Stimulated activated effector memory CD8-positive, alpha-beta T cell treated with anti-CD3 and anti-CD28 coated beads, Interleukin-12 subunit alpha, Interleukin-12 subunit beta, amount 100 ng/mL, for 72 hours (primary cell): ENCODE measurements at regions not wholly inside any gene's neighbourhood (a gene's known extent, or its start where the extent isn't known, plus 50 kb on each side); places are given as distances from the start of the nearest gene placed in this dataset.
A peak's percentile ranks its signal among the peaks of the same experiment; 100 is the strongest.
"Not testable (repeated sequence)": the region's sequence is repeated elsewhere in the genome, so short reads cannot be mapped to it uniquely, and the experiment has no call there.

Experiments used
- ATAC-seq: fragments of 150-1000 bp; cut with Tn5 transposase; 2 replicates; pipeline ENCODE4 v1.10.0; 2021
- DNase-seq, 2 donors: peaks; one replicate each; pipeline ENCODE4 v3.0.0; 2021 to 2022; ENCODE audit warnings: low spot score in 2 of 2
- H3K27ac Mint-ChIP-seq: one replicate; pipeline ENCODE4 v1.8.0; 2022; ENCODE audit warnings: mild to moderate bottlenecking, mixed read lengths
- H3K36me3 Mint-ChIP-seq: one replicate; pipeline ENCODE4 v1.8.0; 2022; ENCODE audit warnings: mild to moderate bottlenecking, mixed read lengths
- H3K4me1 Mint-ChIP-seq: one replicate; pipeline ENCODE4 v1.8.0; 2022; ENCODE audit warnings: mixed read lengths
- H3K4me3 Mint-ChIP-seq: one replicate; pipeline ENCODE4 v1.8.0; 2022; ENCODE audit warnings: mild to moderate bottlenecking, mixed read lengths
- H3K9me3 Mint-ChIP-seq: one replicate; pipeline ENCODE4 v1.8.0; 2022; ENCODE audit warnings: mixed read lengths

- DNase-seq, H3K36me3 Mint-ChIP-seq, H3K4me3 Mint-ChIP-seq, ATAC-seq, H3K9me3 Mint-ChIP-seq, H3K4me1 Mint-ChIP-seq, H3K27ac Mint-ChIP-seq: not testable (repeated sequence)
These were observed 75.1 kb downstream of the KBTBD2 start for GRCh38 chr7:32816409-32816948.

GRCh38 chr7:32814779-32815178 is 76.8 kb downstream of the KBTBD2 start:
- H3K4me3 Mint-ChIP-seq, H3K36me3 Mint-ChIP-seq, H3K9me3 Mint-ChIP-seq, H3K4me1 Mint-ChIP-seq, ATAC-seq, DNase-seq, H3K27ac Mint-ChIP-seq: not testable (repeated sequence)

- ATAC-seq, result no peak
- Mint-ChIP-seq H3K4me3 (no peak overlapping the region), H3K36me3 (no peaks in the 10 kb centered on the region), H3K4me1 (no peaks in the 10 kb centered on the region), H3K27ac (no peak overlapping the region), H3K9me3 (no peaks in the 10 kb centered on the region)
- no peak for DNase-seq
These were observed 81.7 kb downstream of the KBTBD2 start for GRCh38 chr7:32809871-32810270.

- H3K36me3 Mint-ChIP-seq, result no peaks in the 10 kb centered on the region
- ATAC-seq, result no peak
- no peaks in the 10 kb centered on the region for H3K4me1 Mint-ChIP-seq
- no peaks in the 10 kb centered on the region for H3K9me3 Mint-ChIP-seq
- no peak overlapping the region for H3K27ac Mint-ChIP-seq
- H3K4me3 Mint-ChIP-seq, result no peak overlapping the region
- DNase-seq, result no peak
These were observed 82.2 kb downstream of the KBTBD2 start for GRCh38 chr7:32809347-32809746.

- Mint-ChIP-seq H3K36me3 (no peaks in the 10 kb centered on the region), H3K27ac (no peak overlapping the region), H3K4me1 (no peaks in the 10 kb centered on the region), H3K4me3 (no peak overlapping the region), H3K9me3 (peaks cover 9% of the 10 kb centered on the region)
- ATAC-seq (no peak), DNase-seq (no peak)
These were observed 88.0 kb downstream of the KBTBD2 start for GRCh38 chr7:32803406-32804141.

DNA sequence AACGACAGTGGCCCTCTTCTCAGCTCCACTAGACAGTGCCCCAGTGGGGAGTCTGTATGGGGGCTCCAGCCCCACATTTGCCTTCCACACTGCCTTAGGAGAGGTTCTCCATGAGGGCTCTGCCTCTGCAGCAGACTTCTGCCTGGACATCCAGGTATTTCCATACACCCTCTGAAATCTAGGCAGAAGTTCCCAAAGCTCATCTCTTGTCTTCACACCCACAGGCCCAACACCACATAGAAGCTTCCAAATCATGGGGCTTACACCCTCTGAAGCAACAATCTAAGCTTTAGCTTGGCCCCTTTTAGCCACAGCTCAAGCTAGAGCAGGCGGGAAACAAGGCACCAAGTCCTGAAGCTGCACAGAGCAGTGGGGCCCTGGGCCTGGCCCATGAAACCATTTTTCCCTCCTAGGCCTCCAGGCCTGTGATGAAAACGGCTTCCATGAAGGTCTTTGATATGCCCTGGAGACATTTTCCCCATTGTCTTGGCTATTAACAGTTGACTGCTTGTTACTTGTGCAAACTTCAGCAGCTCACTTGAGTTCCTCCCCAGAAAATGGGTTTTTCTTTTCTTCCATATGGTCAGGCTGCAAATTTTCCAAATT is 89.2 kb downstream of the KBTBD2 start:
- peaks cover 9% of the 10 kb centered on the region for H3K9me3 Mint-ChIP-seq
- no peak for ATAC-seq
- H3K4me1 Mint-ChIP-seq, result no peaks in the 10 kb centered on the region
- H3K4me3 Mint-ChIP-seq, result no peak overlapping the region
- H3K27ac Mint-ChIP-seq, result no peak overlapping the region
- no peak for DNase-seq
- H3K36me3 Mint-ChIP-seq, result no peaks in the 10 kb centered on the region

GRCh38 chr7:32793053-32793452 is 98.5 kb downstream of the KBTBD2 start:
- not testable (repeated sequence) for H3K27ac Mint-ChIP-seq, DNase-seq, ATAC-seq, H3K4me1 Mint-ChIP-seq, H3K36me3 Mint-ChIP-seq, H3K4me3 Mint-ChIP-seq, H3K9me3 Mint-ChIP-seq

DNA sequence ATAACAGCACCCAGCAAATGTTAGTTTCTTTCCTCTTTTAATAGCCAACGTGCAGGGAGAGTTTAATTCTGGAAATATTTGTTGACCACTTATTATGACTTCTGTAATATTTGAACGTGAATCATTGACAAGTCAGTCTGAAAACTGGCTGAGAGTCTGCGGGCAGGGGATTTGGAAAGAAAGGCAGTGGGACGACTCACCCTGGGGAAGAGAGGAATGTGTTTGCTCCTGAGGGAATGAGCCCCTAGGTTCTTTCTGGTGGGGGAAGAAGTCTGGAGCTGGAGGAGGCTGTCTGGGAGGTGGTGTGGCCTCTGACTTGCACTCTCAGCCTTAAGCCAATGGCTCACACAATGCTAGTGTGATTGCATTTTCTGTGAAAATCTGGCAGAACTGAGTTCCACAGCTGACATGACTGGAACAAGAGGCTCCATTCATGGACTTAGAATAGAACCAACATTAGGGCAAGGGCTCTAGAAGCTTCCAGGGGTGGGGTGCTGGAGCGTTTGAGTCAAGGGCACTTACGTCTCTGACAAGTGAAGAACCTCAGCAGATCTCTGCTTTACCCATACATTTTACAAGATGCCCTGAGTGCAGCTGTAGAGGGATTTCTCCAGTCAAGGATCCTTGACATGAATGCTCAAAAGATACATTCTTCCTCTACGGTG is 100.7 kb downstream of the KBTBD2 start:
- H3K4me3 Mint-ChIP-seq, DNase-seq: not testable (repeated sequence)

DNA sequence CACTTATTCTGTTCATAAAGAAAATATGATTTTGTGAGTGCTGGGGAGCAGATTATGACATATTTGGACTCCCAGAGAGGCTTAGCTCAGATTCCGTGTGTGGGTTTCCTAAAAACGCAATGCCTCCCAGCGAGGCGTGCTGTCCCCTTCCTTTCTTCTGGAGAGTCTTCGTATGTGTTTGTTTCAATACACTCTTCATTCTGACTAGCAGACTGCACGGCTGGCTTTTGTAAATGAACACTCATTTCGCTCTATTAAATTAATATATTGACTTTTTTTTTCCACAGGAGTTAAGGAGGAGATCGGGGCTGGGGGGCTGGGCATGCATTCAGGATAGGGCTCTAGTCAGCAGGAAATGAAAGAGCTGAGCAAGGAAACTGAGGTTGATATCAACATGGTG is 102.3 kb downstream of the KBTBD2 start:
- not testable (repeated sequence) for H3K4me1 Mint-ChIP-seq, DNase-seq, H3K36me3 Mint-ChIP-seq, H3K27ac Mint-ChIP-seq, H3K9me3 Mint-ChIP-seq, ATAC-seq, H3K4me3 Mint-ChIP-seq

More for the DNA sequence above, 100.7 kb downstream of the KBTBD2 start:
- not testable (repeated sequence) for H3K4me1 Mint-ChIP-seq, H3K27ac Mint-ChIP-seq, H3K36me3 Mint-ChIP-seq, H3K9me3 Mint-ChIP-seq, ATAC-seq

DNA sequence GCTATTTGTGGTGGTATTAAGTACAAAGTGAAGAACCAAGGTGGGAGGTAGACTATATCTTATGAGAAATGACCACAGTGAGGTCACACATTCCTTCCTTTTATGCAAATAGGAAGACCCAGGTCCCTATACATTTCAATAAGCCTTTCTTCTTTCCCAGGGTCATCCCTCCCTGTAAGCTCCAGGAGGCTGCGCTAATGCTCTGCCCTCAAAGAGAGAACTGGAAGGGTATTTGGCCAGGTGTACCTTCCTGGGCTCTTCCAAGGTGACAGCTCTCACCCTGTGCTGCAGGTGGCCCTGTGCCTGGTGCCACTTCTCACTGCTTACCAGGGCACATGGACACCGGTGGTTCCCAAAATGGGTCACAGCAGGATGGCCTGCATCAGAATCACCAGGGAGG is 103.4 kb downstream of the KBTBD2 start:
- not testable (repeated sequence) for H3K4me3 Mint-ChIP-seq, H3K9me3 Mint-ChIP-seq, ATAC-seq, H3K4me1 Mint-ChIP-seq, H3K27ac Mint-ChIP-seq, DNase-seq, H3K36me3 Mint-ChIP-seq

GRCh38 chr7:32785365-32785944 is 106.1 kb downstream of the KBTBD2 start:
- not testable (repeated sequence) for DNase-seq, H3K36me3 Mint-ChIP-seq, H3K27ac Mint-ChIP-seq

GRCh38 chr7:32779895-32780294 is 111.7 kb downstream of the KBTBD2 start:
- peak; percentile 33 for ATAC-seq
- not testable (repeated sequence) for H3K4me1 Mint-ChIP-seq, H3K27ac Mint-ChIP-seq, H3K36me3 Mint-ChIP-seq, H3K9me3 Mint-ChIP-seq, DNase-seq, H3K4me3 Mint-ChIP-seq

More at GRCh38 chr7:32785365-32785944, 106.1 kb downstream of the KBTBD2 start:
- not testable (repeated sequence) for H3K4me1 Mint-ChIP-seq, H3K9me3 Mint-ChIP-seq, ATAC-seq, H3K4me3 Mint-ChIP-seq

- Mint-ChIP-seq H3K27ac (no peak overlapping the region), H3K4me3 (no peak overlapping the region), H3K4me1 (no peaks in the 10 kb centered on the region), H3K9me3 (no peaks in the 10 kb centered on the region), H3K36me3 (no peaks in the 10 kb centered on the region)
- no peak for DNase-seq
- no peak for ATAC-seq
These were observed 112.4 kb downstream of the KBTBD2 start for GRCh38 chr7:32779167-32779566.

GRCh38 chr7:32777041-32777666 is 114.4 kb downstream of the KBTBD2 start:
- H3K36me3 Mint-ChIP-seq, ATAC-seq, H3K4me1 Mint-ChIP-seq, H3K27ac Mint-ChIP-seq, H3K4me3 Mint-ChIP-seq, DNase-seq, H3K9me3 Mint-ChIP-seq: not testable (repeated sequence)

GRCh38 chr7:32776318-32776717 is 115.2 kb downstream of the KBTBD2 start:
- H3K9me3 Mint-ChIP-seq, H3K27ac Mint-ChIP-seq, H3K4me3 Mint-ChIP-seq, ATAC-seq, H3K36me3 Mint-ChIP-seq, H3K4me1 Mint-ChIP-seq, DNase-seq: not testable (repeated sequence)
